Panc1 (cell line): ENCODE measurements at regions not wholly inside any gene's neighbourhood (a gene's known extent, or its start where the extent isn't known, plus 50 kb on each side); places are given as distances from the start of the nearest gene placed in this dataset.

Source experiments
- CTCF ChIP-seq: fragments of 450-650 bp; IDR thresholded peaks from 2 replicates; pipeline ENCODE4 v1.5.1; 2017; ENCODE audit warnings: mild to moderate bottlenecking
- TCF7L2 ChIP-seq: IDR thresholded peaks from 2 replicates; pipeline ENCODE4 v1.6.1; 2011; ENCODE audit warnings: mild to moderate bottlenecking, low read depth, low read length, inconsistent platforms

DNA sequence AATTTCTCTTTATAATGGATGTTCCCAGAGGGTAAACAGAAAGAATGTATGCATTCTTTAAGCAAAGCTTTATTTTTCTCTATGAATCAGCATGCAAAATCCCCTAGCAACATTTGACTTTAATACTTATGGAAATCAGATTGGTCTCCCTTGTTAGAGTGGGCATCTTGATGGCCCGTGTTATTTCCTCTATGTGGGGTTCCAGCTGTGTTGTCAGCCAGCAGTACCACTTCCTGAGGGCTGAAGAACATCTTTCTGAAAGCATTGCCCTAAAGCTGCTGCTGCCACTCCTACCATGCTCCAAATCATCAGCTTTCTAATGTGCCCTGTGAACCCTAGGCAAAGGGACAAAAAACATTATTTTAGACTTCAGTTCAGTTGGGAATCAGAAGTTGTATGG is 70.4 kb upstream of the HECTD2 start:
- TF ChIP-seq CTCF (no peak), TCF7L2 (no peak)
